Stomach (tissue), 4 donors: ENCODE measurements at regions not wholly inside any gene's neighbourhood (a gene's known extent, or its start where the extent isn't known, plus 50 kb on each side); places are given as distances from the start of the nearest gene placed in this dataset.

Experiments
- CTCF ChIP-seq, 7 experiments: fragments of 450-650 bp in 4 of 7; fragments of 200-600 bp in 3 of 7; sonication (generic) in 3 of 7; IDR thresholded peaks; one replicate each; pipeline ENCODE4 v1.5.1; 2016 to 2019; ENCODE audit warnings: antibody characterized with exemption in 7 of 7, control low read depth in 2 of 7, mild to moderate bottlenecking in 1 of 7
- EP300 ChIP-seq: sonication (generic); formaldehyde crosslinking; IDR thresholded peaks from one replicate; pipeline ENCODE4 v1.6.1; 2017; ENCODE audit warnings: antibody characterized with exemption
- POLR2A ChIP-seq, 4 donors: fragments of 450-650 bp; IDR thresholded peaks; one replicate each; pipeline ENCODE4 v1.6.1; 2016; ENCODE audit warnings: antibody characterized with exemption in 4 of 4, control low read depth in 2 of 4, mild to moderate bottlenecking in 1 of 4, moderate library complexity in 1 of 4
- POLR2AphosphoS5 ChIP-seq, 3 donors: sonication (generic); formaldehyde crosslinking; IDR thresholded peaks; one replicate each; pipeline ENCODE4 v1.6.1; 2016; ENCODE audit warnings: antibody characterized with exemption in 3 of 3

- TF ChIP-seq POLR2AphosphoS5 (IDR thresholded peaks at IDR 0.05) = no peak
- no peak for TF ChIP-seq CTCF (IDR thresholded peaks at IDR 0.05)
- no peak for TF ChIP-seq POLR2A (IDR thresholded peaks at IDR 0.05)
- TF ChIP-seq EP300 = no peak
These were observed 387.6 kb upstream of the CBLB start for GRCh38 chr3:106256249-106256957.
